ENCODE measurements at regions not wholly inside any gene's neighbourhood (a gene's known extent, or its start where the extent isn't known, plus 50 kb on each side); places are given as distances from the start of the nearest gene placed in this dataset.
"Not testable (repeated sequence)": the region's sequence is repeated elsewhere in the genome, so short reads cannot be mapped to it uniquely, and the experiment has no call there.

DNA sequence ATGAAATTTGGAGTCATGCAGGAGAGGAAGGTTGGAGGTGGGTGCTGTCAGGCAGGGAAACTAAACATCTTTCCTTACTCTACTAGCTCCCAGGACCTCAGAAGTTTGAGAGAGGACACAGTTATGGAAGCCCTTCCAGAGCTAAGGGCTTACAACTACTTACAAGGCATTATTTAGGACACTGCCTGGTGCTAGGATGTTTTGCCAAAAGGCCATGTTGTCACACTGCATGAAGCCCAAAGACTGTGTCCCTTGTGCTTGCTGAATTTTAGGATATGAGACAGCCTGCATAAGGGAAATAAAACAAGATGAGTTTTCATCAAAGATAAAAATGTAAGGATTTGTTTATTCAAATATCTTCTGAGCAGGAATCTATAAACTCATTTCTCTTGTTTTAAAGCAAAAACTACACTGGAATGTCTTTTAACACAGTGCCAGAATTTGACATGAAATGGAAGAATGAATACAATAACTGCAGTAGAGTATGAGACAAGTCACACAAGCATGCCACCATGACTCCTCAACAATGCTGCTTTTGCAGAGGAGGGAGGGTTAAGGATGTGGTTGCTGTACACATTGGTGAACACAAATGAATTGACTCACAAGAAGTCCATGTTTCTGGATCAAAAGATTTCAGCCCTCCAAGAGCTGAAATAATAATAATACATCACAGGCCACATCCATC, 258.4 kb downstream of the SPRY2 start:
- Histone ChIP-seq H3K9me3 (ENCODE audit: control insufficient read depth, insufficient read depth, low read length) (no peaks in the 10 kb centered on the region), H3K9ac (ENCODE audit: low read depth, low read length) (no peak overlapping the region), H3K4me1 (ENCODE audit: insufficient read depth, low read length) (peaks cover 38% of the 10 kb centered on the region), H3K36me3 (ENCODE audit: insufficient read depth, low read length) (no peaks in the 10 kb centered on the region)

- Histone ChIP-seq H3K9me3 (ENCODE audit: control insufficient read depth, insufficient read depth, low read length) (no peaks in the 10 kb centered on the region), H3K4me1 (ENCODE audit: insufficient read depth, low read length) (peaks cover 13% of the 10 kb centered on the region), H3K36me3 (ENCODE audit: insufficient read depth, low read length) (no peaks in the 10 kb centered on the region), H3K9ac (ENCODE audit: low read depth, low read length) (no peak overlapping the region)
Measured at GRCh38 chr13:80074811-80075210, 266.1 kb downstream of the SPRY2 start.

DNA sequence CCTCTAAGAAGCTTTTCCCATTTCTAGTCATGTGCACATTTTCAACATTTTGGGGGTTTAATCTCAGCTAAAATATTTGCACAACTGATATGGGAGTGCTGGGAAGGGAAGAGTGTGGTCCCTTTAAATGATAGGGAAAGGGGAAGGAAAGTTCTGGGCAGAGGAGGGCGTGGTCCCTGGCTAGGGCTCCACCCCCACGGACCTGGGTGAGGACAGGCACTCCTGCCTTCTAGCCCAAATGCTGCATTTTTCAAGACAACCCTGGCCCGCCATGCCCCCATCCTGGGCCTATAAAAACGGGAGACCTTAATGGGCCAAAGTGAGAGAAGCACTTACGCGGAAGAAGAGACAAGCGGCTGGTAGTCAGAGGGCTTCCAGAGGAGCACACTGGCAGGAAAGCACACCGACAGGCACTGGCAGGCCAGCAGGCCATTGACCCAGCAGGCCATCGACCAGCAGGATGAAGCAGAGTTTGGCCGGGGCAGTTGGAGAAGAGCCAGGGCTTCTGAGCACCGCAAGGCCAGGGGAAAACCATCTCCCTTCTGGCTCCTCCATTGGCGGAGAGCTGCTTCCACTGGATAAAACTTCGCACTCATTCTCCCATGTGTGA, 266.7 kb downstream of the SPRY2 start:
- Histone ChIP-seq H3K4me1 (ENCODE audit: insufficient read depth, low read length) (peaks cover 13% of the 10 kb centered on the region), H3K9me3 (ENCODE audit: control insufficient read depth, insufficient read depth, low read length) (no peaks in the 10 kb centered on the region), H3K9ac (ENCODE audit: low read depth, low read length) (no peak overlapping the region), H3K36me3 (ENCODE audit: insufficient read depth, low read length) (no peaks in the 10 kb centered on the region)

GRCh38 chr13:80072231-80072630, 268.7 kb downstream of the SPRY2 start:
- H3K9me3 ChIP-seq (ENCODE audit: control insufficient read depth, insufficient read depth, low read length) = no peaks in the 10 kb centered on the region
- no peaks in the 10 kb centered on the region for H3K36me3 ChIP-seq (ENCODE audit: insufficient read depth, low read length)
- no peak overlapping the region for H3K9ac ChIP-seq (ENCODE audit: low read depth, low read length)
- peaks cover 13% of the 10 kb centered on the region for H3K4me1 ChIP-seq (ENCODE audit: insufficient read depth, low read length)

GRCh38 chr13:80070024-80070703, 270.8 kb downstream of the SPRY2 start:
- Histone ChIP-seq H3K36me3 (ENCODE audit: insufficient read depth, low read length) (no peaks in the 10 kb centered on the region), H3K4me1 (ENCODE audit: insufficient read depth, low read length) (peaks cover 13% of the 10 kb centered on the region), H3K9me3 (ENCODE audit: control insufficient read depth, insufficient read depth, low read length) (no peaks in the 10 kb centered on the region), H3K9ac (ENCODE audit: low read depth, low read length) (no peak overlapping the region)

DNA sequence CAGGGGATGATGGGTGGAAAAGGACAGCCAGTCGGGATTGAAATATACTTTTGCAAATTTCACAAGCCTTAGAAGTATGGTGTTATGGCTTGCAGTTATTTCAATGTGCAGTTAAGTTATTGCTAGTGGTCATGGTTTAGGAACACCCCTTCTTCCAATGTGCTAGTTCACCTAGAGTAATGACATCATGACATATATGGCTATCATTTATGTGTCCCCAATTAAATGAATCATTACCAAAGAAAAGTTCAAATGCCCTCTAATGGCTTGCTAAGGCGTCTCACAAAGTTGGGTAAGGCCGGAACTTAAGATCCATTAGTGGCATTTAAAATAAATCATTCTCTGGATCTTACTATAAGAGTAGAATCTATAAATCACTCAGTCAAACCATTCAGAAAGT, 271.6 kb downstream of the SPRY2 start:
- no peaks in the 10 kb centered on the region for H3K9me3 ChIP-seq (ENCODE audit: control insufficient read depth, insufficient read depth, low read length)
- H3K4me1 ChIP-seq (ENCODE audit: insufficient read depth, low read length) = peaks cover 13% of the 10 kb centered on the region
- no peak overlapping the region for H3K9ac ChIP-seq (ENCODE audit: low read depth, low read length)
- H3K36me3 ChIP-seq (ENCODE audit: insufficient read depth, low read length) = no peaks in the 10 kb centered on the region

DNA sequence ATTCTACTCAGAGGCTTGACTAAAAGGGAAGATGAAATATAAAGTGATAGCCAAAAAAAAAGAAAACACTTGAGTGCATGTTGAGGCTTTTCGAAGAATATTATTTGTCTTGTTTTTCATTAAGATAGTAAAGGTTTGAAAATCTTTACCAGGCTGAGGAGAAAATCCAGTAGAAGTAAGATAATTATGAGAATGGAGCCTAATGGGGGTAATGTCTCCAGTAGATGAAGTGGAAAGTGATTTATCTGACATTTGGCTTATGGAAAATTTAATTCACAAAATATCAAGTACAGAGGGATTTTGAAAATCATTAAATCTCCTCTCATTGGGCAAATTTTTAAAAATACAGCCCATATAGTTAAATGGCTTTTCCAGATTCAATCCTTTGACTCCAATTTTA, 274.9 kb downstream of the SPRY2 start:
- Histone ChIP-seq H3K4me1 (ENCODE audit: insufficient read depth, low read length) (peaks cover 6% of the 10 kb centered on the region; the same call in 1 of the 2 replicates), H3K36me3 (ENCODE audit: insufficient read depth, low read length) (no peaks in the 10 kb centered on the region), H3K9ac (ENCODE audit: low read depth, low read length) (no peak overlapping the region), H3K9me3 (ENCODE audit: control insufficient read depth, insufficient read depth, low read length) (no peaks in the 10 kb centered on the region)

DNA sequence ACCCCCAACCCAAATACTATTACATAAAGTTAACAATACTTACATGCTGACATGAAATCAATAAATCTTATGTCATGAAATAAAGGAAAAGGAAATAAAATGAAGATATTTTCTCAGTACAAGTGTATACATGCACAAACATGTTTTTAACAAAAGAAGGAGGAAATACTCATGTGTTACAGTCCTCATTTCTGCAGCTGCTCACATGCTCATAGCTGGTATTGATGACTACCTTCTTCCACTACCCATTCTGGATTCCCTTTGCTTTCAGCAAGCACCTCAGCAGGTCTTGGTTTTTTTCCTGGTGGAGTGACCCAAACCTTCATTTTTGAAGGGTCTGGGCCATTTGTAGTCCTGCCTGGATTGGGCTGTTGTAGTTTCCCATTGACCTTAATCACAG, 278.5 kb downstream of the SPRY2 start:
- not testable (repeated sequence) for H3K36me3 ChIP-seq (ENCODE audit: insufficient read depth, low read length); H3K4me1 ChIP-seq (ENCODE audit: insufficient read depth, low read length); H3K9ac ChIP-seq (ENCODE audit: low read depth, low read length); H3K9me3 ChIP-seq (ENCODE audit: control insufficient read depth, insufficient read depth, low read length)

DNA sequence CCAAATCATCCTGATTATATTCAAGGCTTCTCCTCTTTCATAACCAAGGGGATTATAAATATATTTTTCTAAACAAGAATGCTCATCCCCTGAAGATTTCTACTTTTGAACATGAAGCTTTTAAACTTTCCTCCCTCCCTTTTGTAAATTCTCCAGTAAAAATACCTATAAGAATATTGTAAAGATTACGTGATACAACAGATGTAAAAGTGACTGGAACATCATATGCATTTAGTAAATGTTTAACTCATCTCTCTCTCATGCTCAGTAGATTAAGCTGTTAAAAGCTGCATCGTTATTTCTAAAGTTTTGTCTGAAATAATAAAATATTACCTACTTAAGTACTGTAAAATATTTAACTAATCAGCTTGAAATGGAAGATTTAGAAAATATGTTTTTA, 281.1 kb downstream of the SPRY2 start:
- H3K36me3 ChIP-seq (ENCODE audit: insufficient read depth, low read length) = no peaks in the 10 kb centered on the region
- H3K4me1 ChIP-seq (ENCODE audit: insufficient read depth, low read length) = peaks cover 13% of the 10 kb centered on the region; the same call in 1 of the 2 replicates
- peaks cover 2% of the 10 kb centered on the region for H3K9me3 ChIP-seq (ENCODE audit: control insufficient read depth, insufficient read depth, low read length)
- no peak overlapping the region for H3K9ac ChIP-seq (ENCODE audit: low read depth, low read length)

GRCh38 chr13:80058626-80059025, 282.3 kb downstream of the SPRY2 start:
- H3K9ac ChIP-seq (ENCODE audit: low read depth, low read length) = no peak overlapping the region
- peaks cover 2% of the 10 kb centered on the region for H3K9me3 ChIP-seq (ENCODE audit: control insufficient read depth, insufficient read depth, low read length)
- H3K4me1 ChIP-seq (ENCODE audit: insufficient read depth, low read length) = peaks cover 13% of the 10 kb centered on the region; the same call in 1 of the 2 replicates
- H3K36me3 ChIP-seq (ENCODE audit: insufficient read depth, low read length) = no peaks in the 10 kb centered on the region

DNA sequence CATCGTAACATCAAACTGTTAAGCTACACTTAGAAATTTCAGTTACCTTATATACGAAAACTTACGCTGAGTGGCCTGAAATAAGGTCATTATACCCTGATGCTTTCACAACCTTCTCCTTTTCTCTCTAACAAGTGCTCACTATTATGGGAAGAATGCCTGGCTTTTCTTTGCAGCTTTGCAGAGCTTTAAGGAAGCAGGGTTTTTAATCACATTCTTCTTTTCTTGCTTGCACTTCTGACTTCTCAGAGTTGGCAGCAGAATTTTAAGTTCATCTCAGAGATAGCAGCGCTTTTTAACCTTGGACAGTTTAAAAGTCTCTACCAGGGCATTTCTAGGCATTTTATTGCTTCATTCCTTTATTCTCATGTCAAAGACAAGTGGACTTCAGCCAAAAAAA, 285.1 kb downstream of the SPRY2 start:
- Histone ChIP-seq H3K9ac (ENCODE audit: low read depth, low read length) (no peak overlapping the region), H3K9me3 (ENCODE audit: control insufficient read depth, insufficient read depth, low read length) (peaks cover 2% of the 10 kb centered on the region), H3K36me3 (ENCODE audit: insufficient read depth, low read length) (no peaks in the 10 kb centered on the region), H3K4me1 (ENCODE audit: insufficient read depth, low read length) (peaks cover 13% of the 10 kb centered on the region; the same call in 1 of the 2 replicates)

- no peaks in the 10 kb centered on the region for H3K36me3 ChIP-seq (ENCODE audit: insufficient read depth, low read length)
- H3K9ac ChIP-seq (ENCODE audit: low read depth, low read length) = no peak overlapping the region
- H3K4me1 ChIP-seq (ENCODE audit: insufficient read depth, low read length) = peaks cover 18% of the 10 kb centered on the region; the same call in 1 of the 2 replicates
- peaks cover 2% of the 10 kb centered on the region; the same call in 1 of the 2 replicates for H3K9me3 ChIP-seq (ENCODE audit: control insufficient read depth, insufficient read depth, low read length)
Measured at GRCh38 chr13:80054806-80055205, 286.1 kb downstream of the SPRY2 start.

DNA sequence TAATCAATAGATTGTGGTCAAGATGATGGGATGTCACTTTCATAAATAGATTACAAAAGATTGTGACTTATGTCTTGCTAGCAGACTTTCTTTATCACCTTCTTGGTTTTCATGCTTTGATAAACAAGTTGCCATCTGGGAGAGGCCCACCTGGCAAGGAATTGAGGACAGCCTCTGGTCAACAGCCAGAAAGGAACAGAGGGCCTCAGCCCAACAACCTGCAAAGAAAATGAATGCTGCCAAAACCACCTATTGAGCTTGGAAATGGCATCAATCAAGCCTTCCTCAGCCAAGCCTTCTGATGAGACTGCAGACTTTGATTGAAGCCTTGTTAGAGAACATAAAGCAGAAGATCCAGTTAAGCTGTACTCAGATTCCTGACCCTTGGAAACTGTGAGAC, 288.6 kb downstream of the SPRY2 start:
- H3K4me1 ChIP-seq (ENCODE audit: insufficient read depth, low read length) = peaks cover 23% of the 10 kb centered on the region
- no peaks in the 10 kb centered on the region for H3K9me3 ChIP-seq (ENCODE audit: control insufficient read depth, insufficient read depth, low read length)
- no peaks in the 10 kb centered on the region for H3K36me3 ChIP-seq (ENCODE audit: insufficient read depth, low read length)
- H3K9ac ChIP-seq (ENCODE audit: low read depth, low read length) = no peak overlapping the region

DNA sequence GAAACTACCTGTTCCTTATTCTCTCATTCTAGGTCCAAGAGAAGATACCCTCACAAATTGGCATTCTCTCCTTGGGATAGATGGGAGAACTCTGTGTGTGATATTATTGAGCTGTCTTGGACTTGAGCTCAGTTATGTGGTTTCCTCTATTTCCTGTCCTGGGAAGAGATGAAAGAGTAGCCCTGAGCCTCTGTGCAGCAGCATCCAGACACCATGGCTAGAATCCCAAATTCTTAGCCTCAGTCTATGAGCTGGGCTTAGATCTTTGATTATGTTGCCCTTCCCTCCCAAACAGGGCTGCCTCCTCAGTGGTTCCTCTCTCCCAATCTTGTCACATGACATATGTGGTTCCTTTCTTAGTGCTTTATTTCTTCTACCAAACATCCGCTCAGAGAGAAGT, 290.7 kb downstream of the SPRY2 start:
- H3K9me3 ChIP-seq (ENCODE audit: control insufficient read depth, insufficient read depth, low read length) = no peaks in the 10 kb centered on the region
- H3K36me3 ChIP-seq (ENCODE audit: insufficient read depth, low read length) = no peaks in the 10 kb centered on the region
- H3K9ac ChIP-seq (ENCODE audit: low read depth, low read length) = no peak overlapping the region
- H3K4me1 ChIP-seq (ENCODE audit: insufficient read depth, low read length) = peaks cover 10% of the 10 kb centered on the region; the same call in 1 of the 2 replicates

- Histone ChIP-seq H3K9ac (ENCODE audit: low read depth, low read length) (no peak overlapping the region), H3K36me3 (ENCODE audit: insufficient read depth, low read length) (no peaks in the 10 kb centered on the region), H3K4me1 (ENCODE audit: insufficient read depth, low read length) (peaks cover 10% of the 10 kb centered on the region; the same call in 1 of the 2 replicates), H3K9me3 (ENCODE audit: control insufficient read depth, insufficient read depth, low read length) (no peaks in the 10 kb centered on the region)
Measured at GRCh38 chr13:80048802-80049201, 292.1 kb downstream of the SPRY2 start.

Data from ES-I3 (cell line).